Activated CD8-positive, alpha-beta memory T cell treated with anti-CD3 and anti-CD28 coated beads, Interleukin-2, amount 50 U/mL, for 48 hours (primary cell): ENCODE measurements at regions not wholly inside any gene's neighbourhood (a gene's known extent, or its start where the extent isn't known, plus 50 kb on each side); places are given as distances from the start of the nearest gene placed in this dataset.

Experiments used
- DNase-seq: peaks from one replicate; pipeline ENCODE4 v3.0.0-alpha.2; 2020

GRCh38 chr2:146301287-146301686 lies 1543.5 kb upstream of the ACVR2A start:
- DNase-seq = no peak

- no peak for DNase-seq
Observed at GRCh38 chr2:146295080-146295670, 1549.7 kb upstream of the ACVR2A start.

GRCh38 chr2:146287281-146287680 lies 1557.5 kb upstream of the ACVR2A start:
- DNase-seq = no peak

DNA sequence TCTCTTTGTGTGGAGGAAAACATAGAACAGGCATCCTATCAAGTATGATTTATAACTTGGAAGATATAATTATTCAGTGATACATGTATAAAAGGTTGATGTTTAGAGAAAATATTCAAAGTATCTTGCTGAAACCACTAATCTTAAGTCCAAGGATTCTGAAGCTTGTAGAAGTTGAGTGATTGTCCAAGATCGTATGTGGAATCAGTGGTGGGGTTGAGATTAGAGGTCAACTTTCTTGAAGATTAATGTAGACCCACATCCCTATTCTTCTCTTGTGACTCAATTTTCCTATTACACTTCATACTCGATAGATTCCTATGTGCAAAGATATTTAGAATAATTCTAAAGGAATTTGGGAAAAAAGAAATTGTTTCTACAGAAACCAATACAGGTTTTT lies 1565.9 kb upstream of the ACVR2A start:
- DNase-seq = no peak

DNA sequence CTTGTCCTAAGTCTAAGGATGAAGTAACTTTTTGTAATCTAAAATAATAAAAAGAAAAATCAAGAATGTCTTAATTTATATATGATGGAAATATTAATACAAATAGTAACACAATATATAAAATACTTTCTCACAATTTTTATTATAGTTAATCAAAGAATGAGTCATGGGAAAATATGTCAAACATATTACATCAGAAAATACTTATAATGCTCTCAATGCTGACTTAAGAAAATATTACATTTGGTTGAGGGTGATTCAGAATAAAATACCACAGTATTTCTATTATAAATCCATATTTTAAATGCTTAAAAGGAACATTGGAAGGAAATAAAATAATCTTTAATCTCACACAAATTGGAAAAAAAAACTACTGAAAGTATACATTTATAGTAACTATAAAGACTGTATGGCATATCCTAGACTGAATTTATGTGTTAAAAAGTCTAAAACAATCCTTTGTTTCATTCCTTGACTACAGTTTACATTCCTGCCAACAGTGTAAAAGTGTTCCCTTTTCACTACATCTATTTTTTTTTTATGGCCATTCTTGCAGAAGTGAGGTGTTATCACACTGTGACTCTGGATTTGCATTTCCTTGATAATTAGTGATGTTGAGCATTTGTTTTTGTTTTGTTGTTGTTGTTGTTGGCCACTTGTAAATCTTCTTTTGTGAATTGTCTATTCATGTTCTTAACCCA lies 1573.5 kb upstream of the ACVR2A start:
- DNase-seq = no peak

DNA sequence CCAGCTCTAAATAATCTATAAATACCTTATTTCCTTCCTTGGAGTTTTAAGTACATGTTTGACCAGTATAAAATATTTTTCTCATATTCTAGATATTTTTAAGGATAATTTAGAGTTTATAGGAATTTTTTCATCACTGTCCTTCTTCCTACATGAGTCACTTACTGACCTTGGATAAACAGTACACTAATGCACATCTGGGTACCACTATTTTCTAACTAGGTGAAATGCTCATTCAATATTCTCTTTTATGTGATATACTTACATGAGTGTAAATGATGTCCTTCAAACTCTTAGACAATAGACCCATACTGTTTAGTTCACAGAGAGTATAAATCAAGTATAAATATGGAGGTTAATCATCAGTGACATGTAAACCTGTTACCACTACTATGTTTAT lies 1574.2 kb upstream of the ACVR2A start:
- DNase-seq = no peak

DNA sequence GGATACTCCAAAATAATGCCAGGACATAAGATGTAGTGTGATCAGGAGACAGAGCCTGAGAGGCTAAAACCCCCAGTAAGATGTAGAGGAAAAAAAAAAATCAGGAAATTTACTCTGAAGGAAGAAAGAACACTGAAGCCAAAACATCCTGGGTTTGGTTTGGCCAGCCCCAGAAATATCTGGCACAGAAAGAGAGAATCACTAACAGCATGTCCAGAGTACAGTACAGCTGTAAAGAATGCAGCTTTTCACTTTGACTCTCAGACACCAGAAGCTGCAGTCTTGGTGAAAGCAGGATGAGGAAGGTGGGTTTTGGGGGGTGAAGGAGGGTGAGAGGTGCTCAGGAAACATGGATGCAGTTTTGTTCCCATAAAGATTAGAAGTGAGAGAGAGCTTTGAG lies 1577.7 kb upstream of the ACVR2A start:
- DNase-seq = no peak

- DNase-seq = no peak
Observed at GRCh38 chr2:146265656-146266055, 1579.2 kb upstream of the ACVR2A start.

GRCh38 chr2:146262606-146263005 lies 1582.2 kb upstream of the ACVR2A start:
- DNase-seq = no peak

DNA sequence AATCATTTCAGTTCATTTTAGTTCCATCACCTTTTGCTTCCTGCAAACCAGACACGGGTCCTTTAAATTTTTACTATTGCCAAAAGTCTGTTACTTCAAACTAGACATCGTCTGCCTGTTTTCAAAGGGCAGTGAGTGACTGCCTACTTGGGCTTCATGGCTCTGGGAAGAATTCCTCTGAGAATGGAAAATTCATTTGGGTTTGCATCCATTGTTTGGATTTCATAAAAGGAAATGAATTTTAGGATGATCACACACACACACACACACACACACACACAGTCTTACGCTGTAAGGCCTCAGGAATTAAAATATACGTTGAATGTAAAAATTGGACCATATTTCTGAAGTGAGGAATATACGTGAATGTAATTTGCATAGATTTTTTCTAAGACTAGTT lies 1584.3 kb upstream of the ACVR2A start:
- no peak for DNase-seq

DNA sequence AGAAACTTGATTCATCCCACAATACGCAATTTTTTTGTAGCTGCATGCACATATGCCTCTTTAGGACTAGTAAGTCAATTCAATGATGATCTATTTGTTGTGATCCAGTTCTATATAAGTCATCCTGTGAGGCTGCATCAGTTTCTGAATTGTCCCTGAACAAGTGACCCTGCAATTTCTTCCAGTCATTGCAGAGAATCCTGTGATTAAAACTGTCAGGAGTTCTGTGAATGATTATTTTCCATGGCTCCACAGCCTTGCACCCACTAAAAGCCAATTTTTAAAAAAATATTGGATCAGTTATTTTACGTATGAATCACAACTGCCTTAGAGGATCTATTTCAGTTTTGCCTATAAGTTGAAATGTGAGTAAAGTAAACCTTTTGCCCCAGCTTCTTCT lies 1585.0 kb upstream of the ACVR2A start:
- no peak for DNase-seq

DNA sequence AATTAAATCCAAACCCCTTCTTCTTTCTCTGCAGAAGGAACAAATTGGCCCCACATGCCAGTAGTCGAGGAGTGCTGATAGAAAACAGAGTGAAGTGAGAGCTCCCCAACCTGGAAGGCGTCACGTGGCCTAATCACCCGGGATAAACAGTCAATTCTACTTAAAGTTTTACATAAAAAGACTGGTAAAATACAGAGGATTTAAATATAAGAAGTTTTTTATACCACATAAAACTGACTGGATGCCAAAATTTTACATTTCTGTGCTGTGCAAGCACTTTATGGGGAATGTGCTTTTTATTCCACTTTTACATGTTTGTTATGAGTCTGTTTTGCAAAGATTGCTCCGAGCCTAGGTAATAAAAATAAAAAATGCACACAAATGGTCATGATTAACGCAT lies 1586.8 kb upstream of the ACVR2A start:
- no peak for DNase-seq

GRCh38 chr2:146252119-146252518 lies 1592.7 kb upstream of the ACVR2A start:
- no peak for DNase-seq

DNA sequence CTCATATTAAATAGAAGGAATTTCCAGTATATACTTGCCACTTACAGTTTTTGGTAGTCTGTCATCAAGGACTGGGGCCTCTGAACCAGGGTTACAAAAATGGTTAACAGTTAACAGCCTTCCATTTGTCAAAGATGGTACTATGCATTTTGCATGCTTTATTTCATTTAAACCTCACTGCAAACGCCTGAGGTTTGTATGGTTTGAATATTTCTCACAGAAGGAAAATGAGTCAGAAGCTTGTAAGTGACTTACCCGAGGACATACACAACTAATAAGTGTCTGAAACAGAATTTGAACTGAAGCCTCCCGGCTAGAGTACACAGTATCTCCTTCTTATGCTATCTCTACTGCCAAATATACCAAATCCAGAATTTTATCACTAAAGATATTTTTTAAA lies 1593.5 kb upstream of the ACVR2A start:
- no peak for DNase-seq

DNA sequence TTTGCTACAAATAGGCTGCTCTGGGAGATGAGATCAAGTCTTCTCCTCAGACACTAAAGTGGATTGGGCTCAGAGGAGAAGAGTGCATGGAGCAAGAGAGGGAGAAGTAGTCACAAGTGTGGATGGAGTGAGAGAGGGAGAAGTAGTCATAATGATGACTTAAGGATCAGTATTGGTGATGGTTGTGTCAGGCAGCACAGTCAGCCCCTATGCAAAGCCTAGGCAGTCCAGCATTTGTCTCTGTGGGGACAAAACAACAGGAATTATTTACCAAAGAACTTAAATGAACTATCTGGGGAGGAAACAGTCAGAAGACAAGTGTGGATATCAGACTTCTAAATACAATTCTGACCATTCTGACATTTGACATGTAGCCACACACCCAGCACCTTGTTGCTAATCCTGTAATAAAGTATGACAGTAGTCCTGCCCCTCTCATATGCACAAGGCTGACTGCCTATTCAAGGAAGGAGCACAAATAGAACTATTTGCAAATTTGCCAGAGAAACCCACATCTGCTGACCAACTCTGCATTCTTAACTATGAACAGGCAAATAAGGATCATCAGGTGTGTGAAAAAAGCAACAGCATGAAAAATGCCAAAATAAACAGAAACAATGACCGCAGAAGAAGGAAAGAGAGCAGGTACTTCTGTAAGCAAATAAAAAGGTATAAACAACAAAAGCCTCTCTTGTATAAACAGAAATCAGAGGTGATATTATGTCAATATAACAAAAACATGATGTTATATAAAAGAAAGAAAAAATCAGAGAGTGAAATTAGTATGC lies 1597.9 kb upstream of the ACVR2A start:
- no peak for DNase-seq

DNA sequence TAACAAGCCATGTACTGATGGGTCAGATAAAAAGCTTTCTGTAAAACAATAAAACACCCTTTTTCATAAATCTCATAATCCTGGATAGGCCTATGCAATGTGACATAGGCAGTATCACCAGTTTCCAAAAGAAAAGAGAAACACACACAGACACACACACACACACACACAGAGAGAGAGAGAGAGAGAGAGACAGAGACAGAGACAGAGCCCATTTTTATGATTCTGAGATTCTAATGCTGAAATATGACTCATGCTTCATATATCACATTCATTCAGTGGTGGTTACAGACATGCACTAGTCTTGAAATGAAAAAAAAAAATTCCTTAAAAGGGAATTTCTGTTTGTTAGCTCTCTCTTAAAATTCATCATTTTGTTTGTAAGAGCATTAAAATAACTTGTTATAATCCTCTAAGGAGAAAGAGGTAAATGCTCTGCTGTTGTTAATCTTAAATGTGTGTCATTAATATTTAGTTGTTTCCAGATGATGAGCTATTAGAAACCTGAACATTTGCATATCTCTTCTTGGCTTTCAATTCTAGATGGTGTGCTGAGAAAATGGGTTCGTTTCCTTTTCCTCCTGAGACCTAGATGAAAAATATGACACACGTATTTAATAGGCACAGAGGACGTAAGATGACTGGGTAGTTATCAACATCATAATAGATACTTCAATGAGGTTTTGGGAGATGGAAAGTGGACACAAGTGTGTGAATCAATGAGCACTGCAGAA lies 1598.7 kb upstream of the ACVR2A start:
- no peak for DNase-seq

- no peak for DNase-seq
Observed at GRCh38 chr2:146244830-146245229, 1600.0 kb upstream of the ACVR2A start.

DNA sequence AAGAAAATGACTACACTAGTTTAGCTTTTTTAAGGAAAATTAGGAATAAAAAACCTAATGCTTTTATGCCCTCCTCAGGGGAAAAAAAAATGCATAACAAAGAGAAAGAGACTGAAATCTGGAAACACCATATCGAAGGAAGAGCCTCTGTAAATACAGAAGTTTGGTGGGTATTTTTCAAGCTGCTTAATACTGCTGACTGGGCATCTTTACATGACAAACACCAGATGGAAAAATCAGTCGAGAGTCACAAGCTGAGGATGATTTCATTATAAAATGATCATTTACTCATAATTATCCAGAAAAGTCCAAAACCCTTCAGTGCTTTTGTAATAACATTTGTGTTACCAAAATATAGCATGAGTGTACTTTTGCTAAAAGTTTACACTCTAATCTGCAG lies 1600.7 kb upstream of the ACVR2A start:
- no peak for DNase-seq

- no peak for DNase-seq
Observed at GRCh38 chr2:146241023-146241422, 1603.8 kb upstream of the ACVR2A start.

GRCh38 chr2:146240391-146240790 lies 1604.4 kb upstream of the ACVR2A start:
- no peak for DNase-seq

DNA sequence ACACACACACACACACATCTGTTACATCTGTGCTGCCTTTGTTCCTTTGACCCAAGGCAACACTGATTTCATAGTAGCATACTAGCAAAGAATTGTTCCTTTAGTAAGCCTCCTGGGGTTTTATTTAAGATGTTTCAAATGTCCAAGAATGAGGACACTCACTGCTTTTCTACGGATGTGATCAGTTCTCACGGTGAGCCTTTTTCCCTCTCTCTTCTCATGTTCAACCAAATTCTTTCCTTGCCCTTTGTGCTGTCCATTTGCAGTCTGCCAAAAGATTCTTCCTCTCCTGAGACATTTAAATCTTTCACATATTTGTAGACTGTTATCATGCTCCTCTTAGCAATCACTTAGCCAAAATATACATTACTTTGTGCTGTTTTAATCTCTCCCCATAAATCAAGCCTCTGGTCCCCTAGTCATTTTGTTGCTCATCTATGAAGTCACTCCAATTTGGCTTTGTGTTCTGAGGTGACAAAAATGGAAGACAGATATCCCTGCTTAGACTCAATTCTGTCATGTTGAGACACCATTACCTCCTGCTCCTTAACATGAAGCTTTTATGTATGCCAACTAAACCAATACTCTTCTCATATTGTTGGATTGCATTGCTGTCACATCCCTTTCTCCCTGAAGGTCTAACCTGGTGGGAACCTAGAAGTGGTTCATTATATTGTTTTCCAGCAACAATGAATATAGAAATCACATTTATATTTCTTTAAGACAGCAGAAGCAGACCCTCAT lies 1605.3 kb upstream of the ACVR2A start:
- no peak for DNase-seq

GRCh38 chr2:146238254-146238966 lies 1606.4 kb upstream of the ACVR2A start:
- DNase-seq = no peak
